BJ (cell line): ENCODE measurements at regions not wholly inside any gene's neighbourhood (a gene's known extent, or its start where the extent isn't known, plus 50 kb on each side); places are given as distances from the start of the nearest gene placed in this dataset.

Source experiments
- CTCF ChIA-PET: fragments of 350-600 bp; formaldehyde crosslinking; extraction: SDS; loops from one replicate; lab custom pipeline; 2021; ENCODE audit warnings: antibody characterized with exemption, inconsistent platforms; lab: Yijun Ruan, JAX
- POLR2A ChIA-PET: fragments of 300-600 bp; sonication (Branson Sonifier 250); formaldehyde crosslinking; extraction: SDS; loops from one replicate; lab custom pipeline; 2021; ENCODE audit warnings: antibody characterized with exemption; lab: Charles Lee
- DNase-seq: peaks from one replicate; pipeline ENCODE4 v3.0.0-alpha.2; 2011; ENCODE audit warnings: low read depth
- H3K27me3 ChIP-seq: 2 replicates; pipeline ENCODE4 v1.6.0; 2011; ENCODE audit warnings: low read length; ENCODE audit not compliant: control insufficient read depth, insufficient read depth
- H3K36me3 ChIP-seq: 2 replicates; pipeline ENCODE4 v1.5.1; 2011; ENCODE audit warnings: low read length; ENCODE audit not compliant: control insufficient read depth, insufficient read depth
- H3K4me3 ChIP-seq: 2 replicates; pipeline ENCODE4 v1.5.1; 2011; ENCODE audit warnings: low read depth, mild to moderate bottlenecking, control low read depth, low read length
- CTCF ChIP-seq: IDR thresholded peaks from 2 replicates; pipeline ENCODE4 v1.5.1; 2011; ENCODE audit warnings: low read depth, mild to moderate bottlenecking, control low read depth, inconsistent platforms, low read length, moderate library complexity; ENCODE audit not compliant: insufficient read depth

GRCh38 chrX:44085209-44085608 lies 112.0 kb upstream of the NDP start:
- POLR2A ChIA-PET: no interaction called here
- no peak for DNase-seq
- no peaks in the 10 kb centered on the region for H3K27me3 ChIP-seq
- no peak for TF ChIP-seq CTCF
- H3K36me3 ChIP-seq: no peaks in the 10 kb centered on the region
- CTCF ChIA-PET: no interaction called here
- no peak overlapping the region for H3K4me3 ChIP-seq

- ChIA-PET CTCF (no interaction called here), POLR2A (no interaction called here)
- no peak for DNase-seq
- H3K4me3 ChIP-seq: no peak overlapping the region
- TF ChIP-seq CTCF: no peak
- no peaks in the 10 kb centered on the region for H3K36me3 ChIP-seq
- no peaks in the 10 kb centered on the region for H3K27me3 ChIP-seq
Measured at GRCh38 chrX:44082829-44083228, 109.6 kb upstream of the NDP start.

GRCh38 chrX:44080083-44080482 lies 106.9 kb upstream of the NDP start:
- Histone ChIP-seq H3K4me3 (no peak overlapping the region), H3K27me3 (no peaks in the 10 kb centered on the region), H3K36me3 (no peaks in the 10 kb centered on the region)
- no peak for TF ChIP-seq CTCF
- CTCF ChIA-PET: no interaction called here
- POLR2A ChIA-PET: no interaction called here
- DNase-seq: no peak

GRCh38 chrX:44072631-44073030 lies 99.4 kb upstream of the NDP start:
- CTCF ChIA-PET: no interaction called here

GRCh38 chrX:44071847-44072551 lies 98.8 kb upstream of the NDP start:
- ChIA-PET CTCF (no interaction called here), POLR2A (no interaction called here)
- H3K27me3 ChIP-seq: no peaks in the 10 kb centered on the region
- H3K36me3 ChIP-seq: no peaks in the 10 kb centered on the region
- no peak overlapping the region for H3K4me3 ChIP-seq
- no peak for DNase-seq
- TF ChIP-seq CTCF: no peak

More at GRCh38 chrX:44072631-44073030, 99.4 kb upstream of the NDP start:
- POLR2A ChIA-PET: no interaction called here
- no peak for TF ChIP-seq CTCF
- Histone ChIP-seq H3K36me3 (no peaks in the 10 kb centered on the region), H3K4me3 (no peak overlapping the region), H3K27me3 (no peaks in the 10 kb centered on the region)
- DNase-seq: no peak
